NCI-H146 treated with DMSO at 0.1 percent for 48 hours (cell line): ENCODE measurements at regions not wholly inside any gene's neighbourhood (a gene's known extent, or its start where the extent isn't known, plus 50 kb on each side); places are given as distances from the start of the nearest gene placed in this dataset.

Source experiments
- DNase-seq: peaks from one replicate; lab custom pipeline; 2025; ENCODE audit not compliant: unreplicated experiment; lab: John Stamatoyannopoulos, UW

DNA sequence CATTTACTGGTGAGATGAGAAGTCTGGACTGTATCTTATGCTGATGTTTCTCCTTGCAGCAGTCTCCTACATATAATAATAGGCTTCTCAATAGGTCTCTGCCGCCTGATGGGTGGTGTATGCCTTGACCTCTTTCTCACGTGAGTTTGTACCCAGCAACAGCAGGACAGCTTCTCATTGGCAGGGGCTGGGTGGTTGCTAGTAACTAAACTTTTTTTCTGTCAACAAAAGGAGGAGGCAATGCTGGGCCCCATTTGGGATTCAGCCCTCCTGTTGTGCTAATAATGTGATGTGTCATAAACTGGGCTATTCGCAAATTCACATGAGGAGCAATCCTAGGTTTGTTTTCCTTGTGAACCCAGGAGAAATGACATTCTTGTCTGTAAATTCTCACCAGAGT is 533.6 kb downstream of the GATA3 start:
- DNase-seq, result no peak

DNA sequence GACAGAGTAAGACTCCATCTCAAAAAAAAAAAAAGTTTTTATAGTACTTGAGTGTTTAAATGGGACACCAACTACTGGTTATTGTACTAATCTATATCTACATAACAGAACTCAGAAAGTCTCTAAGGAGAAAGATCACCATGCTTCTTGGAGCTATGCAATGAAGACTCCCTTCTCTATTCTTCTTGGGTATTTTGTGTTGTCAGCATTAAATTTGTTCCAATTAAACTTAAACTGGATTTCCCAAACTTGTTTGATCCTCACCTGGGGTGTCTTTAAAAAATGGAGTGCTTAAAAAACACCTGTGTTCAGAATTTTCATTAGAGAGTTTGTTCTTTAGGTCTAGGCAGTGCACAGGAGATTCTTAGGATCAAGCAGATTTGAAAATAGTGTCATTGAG is 536.0 kb downstream of the GATA3 start:
- no peak for DNase-seq

DNA sequence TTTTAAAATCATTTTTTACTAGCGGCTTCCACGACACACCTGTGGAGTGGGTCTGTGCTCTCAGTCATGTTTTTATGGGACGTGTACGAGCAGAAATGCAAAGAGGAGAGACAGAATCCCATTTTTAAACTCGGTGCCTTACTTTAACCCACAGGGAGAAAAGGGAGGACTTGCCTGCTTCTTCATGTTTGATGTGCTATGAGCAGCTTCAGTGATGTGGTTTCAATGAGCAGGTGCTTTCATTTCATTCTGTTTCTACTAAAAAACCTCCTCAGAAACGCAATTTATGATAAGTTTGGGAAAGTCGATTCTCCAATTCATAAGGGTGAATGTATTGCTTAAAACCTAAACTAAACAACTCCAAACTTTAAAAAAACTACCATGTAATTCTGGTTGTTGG is 537.2 kb downstream of the GATA3 start:
- DNase-seq, result no peak

GRCh38 chr10:8594176-8594575 is 539.7 kb downstream of the GATA3 start:
- DNase-seq, result no peak

GRCh38 chr10:8594711-8595110 is 540.2 kb downstream of the GATA3 start:
- no peak for DNase-seq

- DNase-seq, result no peak
Measured at GRCh38 chr10:8595140-8595539, 540.7 kb downstream of the GATA3 start.

- no peak for DNase-seq
Measured at GRCh38 chr10:8596929-8597472, 542.5 kb downstream of the GATA3 start.

DNA sequence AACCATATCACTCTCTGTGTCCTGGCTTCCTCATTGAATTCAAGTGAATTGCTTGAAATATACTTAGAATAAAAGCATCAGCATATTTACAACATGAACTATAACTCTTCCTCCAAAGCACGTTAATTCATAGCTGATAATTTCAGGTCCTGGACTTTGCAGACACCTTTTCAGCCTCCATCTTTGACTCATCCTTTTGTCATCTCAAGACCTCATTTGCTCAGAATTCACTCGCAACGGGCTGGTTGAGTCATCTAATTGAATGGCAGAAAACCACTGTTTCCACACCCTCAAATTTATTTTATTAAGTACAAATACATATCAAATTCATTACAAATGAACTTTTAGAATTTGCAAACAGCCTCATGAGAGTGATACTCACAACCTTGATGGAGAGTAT is 545.7 kb downstream of the GATA3 start:
- DNase-seq, result no peak

DNA sequence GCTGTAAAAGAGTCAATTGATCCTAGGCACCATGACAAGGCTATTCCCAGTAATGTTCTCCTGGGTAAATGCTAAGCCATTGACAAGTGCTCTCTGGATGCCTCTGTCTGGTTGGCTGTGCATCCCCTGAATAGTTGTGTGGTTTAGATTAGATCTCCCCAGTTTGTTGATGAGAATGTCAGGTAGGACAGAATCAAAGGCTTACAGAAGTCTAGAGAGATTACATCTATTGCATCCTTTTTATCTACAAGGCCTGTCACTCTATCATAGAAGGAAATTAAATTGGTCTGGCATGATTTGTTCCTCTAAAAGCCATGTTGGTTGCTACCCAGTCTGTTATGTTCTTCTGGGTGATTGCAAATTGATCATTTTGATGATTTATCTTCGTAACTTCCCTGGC is 548.3 kb downstream of the GATA3 start:
- DNase-seq, result no peak

DNA sequence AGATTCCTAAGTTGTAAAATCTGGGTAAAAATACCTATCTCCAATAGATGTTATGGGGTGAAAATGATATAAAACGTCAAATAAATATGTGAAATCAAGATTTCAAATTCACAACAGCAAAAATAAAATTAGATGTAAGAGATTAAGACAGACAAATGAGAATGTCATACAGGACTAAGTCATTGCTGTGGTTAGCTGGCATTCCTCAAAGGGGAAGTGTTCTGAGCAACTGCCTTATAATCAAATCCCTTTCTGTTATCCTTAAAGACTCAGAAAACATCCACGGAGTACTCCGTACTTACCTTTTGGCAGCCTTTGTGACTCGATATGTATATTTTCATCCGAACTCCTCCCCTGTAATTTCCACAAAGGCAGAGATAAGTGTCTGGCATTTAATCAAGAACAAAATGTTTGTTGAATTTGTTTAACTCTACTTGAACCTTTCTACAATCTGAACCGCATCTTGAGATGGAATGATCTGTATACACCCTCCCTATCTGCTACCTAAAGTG is 559.6 kb downstream of the GATA3 start:
- no peak for DNase-seq

DNA sequence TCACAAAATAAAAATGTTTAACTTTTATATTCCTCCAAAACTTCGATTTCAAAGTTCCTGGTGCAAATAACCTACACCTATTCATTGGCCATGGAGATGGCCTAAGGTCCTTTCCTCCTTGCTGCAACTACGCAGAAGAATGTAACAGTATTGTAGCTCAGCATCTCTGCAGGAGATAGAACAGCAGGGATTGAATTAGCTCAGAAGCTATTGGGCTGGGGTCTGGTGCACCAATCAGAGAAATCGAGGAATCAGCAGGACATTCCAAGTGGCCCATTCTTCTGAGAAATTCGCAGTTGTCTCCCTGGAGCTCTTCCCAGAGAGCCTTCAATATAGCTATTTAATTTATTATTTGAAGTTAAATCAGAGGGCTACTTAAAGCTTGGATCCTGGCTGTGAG is 560.6 kb downstream of the GATA3 start:
- DNase-seq, result no peak

GRCh38 chr10:8616166-8616565 is 561.7 kb downstream of the GATA3 start:
- no peak for DNase-seq

GRCh38 chr10:8617792-8618191 is 563.3 kb downstream of the GATA3 start:
- no peak for DNase-seq

GRCh38 chr10:8618834-8619233 is 564.3 kb downstream of the GATA3 start:
- no peak for DNase-seq

GRCh38 chr10:8628351-8628750 is 573.9 kb downstream of the GATA3 start:
- no peak for DNase-seq

DNA sequence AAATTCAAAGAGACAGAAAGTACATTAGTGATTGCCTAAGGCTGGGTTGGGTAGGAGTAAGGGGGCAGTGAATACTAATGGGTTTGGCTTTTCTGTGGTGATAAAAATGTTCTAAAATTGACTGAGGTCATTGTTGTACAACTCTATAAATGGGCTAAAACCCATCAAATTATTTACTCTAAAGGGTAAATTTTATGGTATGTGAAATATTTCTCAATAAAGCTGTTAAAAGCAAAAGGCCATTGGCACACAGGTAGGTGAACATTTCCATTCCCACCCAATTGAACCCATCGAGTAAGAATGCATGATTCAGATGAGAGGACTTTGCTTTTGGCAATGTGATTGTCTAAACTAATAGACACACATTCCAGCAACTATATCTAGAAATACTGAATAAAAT is 579.4 kb downstream of the GATA3 start:
- DNase-seq, result no peak

DNA sequence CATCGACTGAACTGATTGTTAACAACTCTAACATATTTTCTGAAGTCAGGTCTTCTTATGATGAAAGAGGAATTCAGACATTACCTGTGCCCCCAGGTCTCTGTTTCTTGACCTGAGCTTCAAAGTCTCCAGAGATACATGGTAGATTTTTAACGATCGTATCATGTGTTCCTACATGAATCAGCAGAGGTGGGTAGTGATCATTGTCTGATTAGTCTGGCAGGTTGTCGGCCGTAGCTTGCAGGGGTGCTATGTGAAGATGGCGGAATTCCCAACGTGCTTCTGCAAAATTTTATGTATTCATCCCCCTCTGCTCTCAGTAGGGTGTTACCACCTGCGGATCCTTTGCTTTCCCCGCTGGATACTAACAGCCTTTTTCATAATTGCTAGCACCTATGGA is 581.9 kb downstream of the GATA3 start:
- DNase-seq, result no peak

DNA sequence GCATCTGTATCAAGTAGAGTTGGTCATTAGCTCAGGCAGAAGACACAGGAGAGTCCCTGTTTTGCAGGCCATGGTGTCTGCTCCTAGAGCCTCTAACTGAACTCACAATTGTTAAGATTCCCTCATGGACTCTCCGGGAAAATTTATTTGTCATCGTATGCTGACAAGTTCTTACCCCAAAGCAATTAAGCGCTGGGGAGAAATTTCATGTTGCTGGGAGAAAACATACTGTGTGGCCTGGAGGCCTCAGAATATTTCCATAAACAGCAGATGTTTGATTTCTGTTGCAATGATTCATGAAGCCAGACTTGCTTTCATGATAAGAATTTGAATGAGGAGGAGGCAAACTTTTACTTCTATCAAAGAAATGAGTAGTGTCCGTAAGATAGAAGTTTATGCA is 583.2 kb downstream of the GATA3 start:
- DNase-seq, result no peak

GRCh38 chr10:8638088-8638672 is 583.7 kb downstream of the GATA3 start:
- no peak for DNase-seq

- no peak for DNase-seq
Measured at GRCh38 chr10:8639486-8640185, 585.1 kb downstream of the GATA3 start.

- no peak for DNase-seq
Measured at GRCh38 chr10:8640301-8640700, 585.8 kb downstream of the GATA3 start.

DNA sequence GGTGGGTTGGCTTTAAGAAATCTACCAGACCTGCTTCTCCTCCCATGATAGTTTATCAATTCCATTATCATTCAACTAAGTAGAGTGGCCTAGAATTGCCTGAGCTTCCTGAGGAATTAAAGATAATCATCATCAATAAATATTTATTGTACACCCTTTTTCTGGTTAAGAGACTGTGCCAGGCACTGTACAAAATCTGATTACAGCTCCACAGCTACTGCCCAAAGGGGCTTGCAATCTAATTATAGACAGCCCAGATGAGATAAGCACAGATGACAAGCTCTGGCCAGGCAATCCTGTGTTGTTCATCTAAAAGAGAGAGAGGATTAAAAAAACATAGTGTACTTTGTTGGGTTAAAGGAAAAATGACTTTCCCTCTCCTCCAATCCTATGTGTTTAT is 586.4 kb downstream of the GATA3 start:
- DNase-seq, result no peak

DNA sequence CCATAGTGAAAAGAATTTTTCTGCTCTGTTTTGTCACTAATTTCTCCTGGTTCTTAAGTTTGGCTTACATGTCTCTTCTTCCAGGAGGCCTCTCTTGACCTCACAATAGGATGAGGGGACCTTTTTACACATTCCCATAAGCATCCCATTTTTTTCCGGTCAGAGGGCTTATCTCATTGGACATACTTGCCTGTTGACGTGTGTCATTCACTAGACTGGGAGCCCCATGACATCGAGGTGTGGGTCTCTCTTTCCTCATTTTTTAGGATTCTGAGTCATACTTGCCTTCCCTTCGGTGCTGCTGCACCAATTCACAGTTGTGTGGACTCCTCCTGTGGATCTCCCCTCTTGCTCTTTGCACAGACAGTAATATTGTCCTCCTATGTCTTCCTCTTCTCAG is 601.8 kb downstream of the GATA3 start:
- no peak for DNase-seq
